ENCODE measurements at regions not wholly inside any gene's neighbourhood (a gene's known extent, or its start where the extent isn't known, plus 50 kb on each side); places are given as distances from the start of the nearest gene placed in this dataset.

DNA sequence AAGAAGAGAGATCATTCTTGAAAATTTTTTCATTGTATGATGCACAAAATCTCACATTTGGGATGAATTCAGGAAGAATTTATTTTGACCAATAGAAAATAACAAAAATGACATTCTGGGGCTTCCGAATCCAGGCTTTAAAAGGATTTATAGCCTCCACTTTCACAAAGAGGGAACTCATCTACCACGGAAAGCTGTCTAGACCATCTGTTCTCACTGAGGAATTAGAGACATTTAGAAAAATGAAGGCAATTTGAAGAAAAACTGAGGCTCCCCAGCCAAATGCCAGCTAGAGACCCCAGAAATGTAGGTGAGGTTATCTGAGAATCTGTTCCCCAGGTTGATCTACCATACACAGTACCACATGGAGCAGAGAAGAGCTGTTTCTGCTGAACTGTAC, 464.3 kb downstream of the TMA16 start:
- TF ChIP-seq, protein P1, sequence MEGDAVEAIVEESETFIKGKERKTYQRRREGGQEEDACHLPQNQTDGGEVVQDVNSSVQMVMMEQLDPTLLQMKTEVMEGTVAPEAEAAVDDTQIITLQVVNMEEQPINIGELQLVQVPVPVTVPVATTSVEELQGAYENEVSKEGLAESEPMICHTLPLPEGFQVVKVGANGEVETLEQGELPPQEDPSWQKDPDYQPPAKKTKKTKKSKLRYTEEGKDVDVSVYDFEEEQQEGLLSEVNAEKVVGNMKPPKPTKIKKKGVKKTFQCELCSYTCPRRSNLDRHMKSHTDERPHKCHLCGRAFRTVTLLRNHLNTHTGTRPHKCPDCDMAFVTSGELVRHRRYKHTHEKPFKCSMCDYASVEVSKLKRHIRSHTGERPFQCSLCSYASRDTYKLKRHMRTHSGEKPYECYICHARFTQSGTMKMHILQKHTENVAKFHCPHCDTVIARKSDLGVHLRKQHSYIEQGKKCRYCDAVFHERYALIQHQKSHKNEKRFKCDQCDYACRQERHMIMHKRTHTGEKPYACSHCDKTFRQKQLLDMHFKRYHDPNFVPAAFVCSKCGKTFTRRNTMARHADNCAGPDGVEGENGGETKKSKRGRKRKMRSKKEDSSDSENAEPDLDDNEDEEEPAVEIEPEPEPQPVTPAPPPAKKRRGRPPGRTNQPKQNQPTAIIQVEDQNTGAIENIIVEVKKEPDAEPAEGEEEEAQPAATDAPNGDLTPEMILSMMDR (IDR thresholded peaks at IDR 0.05; ENCODE audit: low read depth, low read length, missing input control), result no peak
- TF ChIP-seq ATF3 (IDR thresholded peaks at IDR 0.05), result no peak
- no peak for TF ChIP-seq YY1 (IDR thresholded peaks at IDR 0.05)
- no peak for TF ChIP-seq EGR1 (IDR thresholded peaks at IDR 0.05; ENCODE audit: low read depth in 2 of 2)
- TF ChIP-seq, protein P2, sequence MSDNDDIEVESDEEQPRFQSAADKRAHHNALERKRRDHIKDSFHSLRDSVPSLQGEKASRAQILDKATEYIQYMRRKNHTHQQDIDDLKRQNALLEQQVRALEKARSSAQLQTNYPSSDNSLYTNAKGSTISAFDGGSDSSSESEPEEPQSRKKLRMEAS (IDR thresholded peaks at IDR 0.05), result no peak
- TF ChIP-seq HNF4G (IDR thresholded peaks at IDR 0.05), result no peak
- TF ChIP-seq TAF1 (conservative IDR thresholded peaks at IDR 0.05), result no peak
- TF ChIP-seq RAD21 (IDR thresholded peaks at IDR 0.05), result no peak

All from liver (tissue), 3 donors.